ENCODE measurements at regions not wholly inside any gene's neighbourhood (a gene's known extent, or its start where the extent isn't known, plus 50 kb on each side); places are given as distances from the start of the nearest gene placed in this dataset.

DNA sequence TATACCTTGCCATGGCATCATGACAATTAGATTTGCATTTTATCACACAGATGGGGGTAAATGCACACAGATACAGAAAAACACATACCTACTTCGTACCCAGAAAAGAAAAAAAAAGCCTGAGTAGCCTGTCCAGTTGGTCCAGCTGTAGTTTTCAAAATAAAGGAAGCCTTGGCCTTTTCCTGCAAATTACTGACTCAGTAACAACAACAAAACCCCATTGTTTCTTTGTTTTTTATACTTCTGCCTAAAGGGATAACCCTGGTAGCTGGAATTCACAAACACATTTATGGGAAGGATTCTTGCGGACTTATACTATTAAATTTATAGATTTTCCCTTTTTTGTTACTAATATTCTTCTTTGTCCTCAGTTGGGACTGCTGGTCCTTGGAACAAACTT, 156.4 kb upstream of the PCDH10 start (continued):
- TF ChIP-seq, protein P1, sequence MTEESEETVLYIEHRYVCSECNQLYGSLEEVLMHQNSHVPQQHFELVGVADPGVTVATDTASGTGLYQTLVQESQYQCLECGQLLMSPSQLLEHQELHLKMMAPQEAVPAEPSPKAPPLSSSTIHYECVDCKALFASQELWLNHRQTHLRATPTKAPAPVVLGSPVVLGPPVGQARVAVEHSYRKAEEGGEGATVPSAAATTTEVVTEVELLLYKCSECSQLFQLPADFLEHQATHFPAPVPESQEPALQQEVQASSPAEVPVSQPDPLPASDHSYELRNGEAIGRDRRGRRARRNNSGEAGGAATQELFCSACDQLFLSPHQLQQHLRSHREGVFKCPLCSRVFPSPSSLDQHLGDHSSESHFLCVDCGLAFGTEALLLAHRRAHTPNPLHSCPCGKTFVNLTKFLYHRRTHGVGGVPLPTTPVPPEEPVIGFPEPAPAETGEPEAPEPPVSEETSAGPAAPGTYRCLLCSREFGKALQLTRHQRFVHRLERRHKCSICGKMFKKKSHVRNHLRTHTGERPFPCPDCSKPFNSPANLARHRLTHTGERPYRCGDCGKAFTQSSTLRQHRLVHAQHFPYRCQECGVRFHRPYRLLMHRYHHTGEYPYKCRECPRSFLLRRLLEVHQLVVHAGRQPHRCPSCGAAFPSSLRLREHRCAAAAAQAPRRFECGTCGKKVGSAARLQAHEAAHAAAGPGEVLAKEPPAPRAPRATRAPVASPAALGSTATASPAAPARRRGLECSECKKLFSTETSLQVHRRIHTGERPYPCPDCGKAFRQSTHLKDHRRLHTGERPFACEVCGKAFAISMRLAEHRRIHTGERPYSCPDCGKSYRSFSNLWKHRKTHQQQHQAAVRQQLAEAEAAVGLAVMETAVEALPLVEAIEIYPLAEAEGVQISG (CRISPR knock-in tag; IDR thresholded peaks at IDR 0.05), result no peak
- TF ChIP-seq, protein P2, sequence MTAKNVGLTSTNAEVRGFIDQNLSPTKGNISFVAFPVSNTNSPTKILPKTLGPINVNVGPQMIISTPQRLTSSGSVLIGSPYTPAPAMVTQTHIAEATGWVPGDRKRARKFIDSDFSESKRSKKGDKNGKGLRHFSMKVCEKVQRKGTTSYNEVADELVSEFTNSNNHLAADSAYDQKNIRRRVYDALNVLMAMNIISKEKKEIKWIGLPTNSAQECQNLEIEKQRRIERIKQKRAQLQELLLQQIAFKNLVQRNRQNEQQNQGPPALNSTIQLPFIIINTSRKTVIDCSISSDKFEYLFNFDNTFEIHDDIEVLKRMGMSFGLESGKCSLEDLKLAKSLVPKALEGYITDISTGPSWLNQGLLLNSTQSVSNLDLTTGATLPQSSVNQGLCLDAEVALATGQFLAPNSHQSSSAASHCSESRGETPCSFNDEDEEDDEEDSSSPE (CRISPR knock-in tag; IDR thresholded peaks at IDR 0.05), result no peak
- TF ChIP-seq PAX8 (CRISPR knock-in tag; IDR thresholded peaks at IDR 0.05; ENCODE audit: borderline replicate concordance), result no peak

DNA sequence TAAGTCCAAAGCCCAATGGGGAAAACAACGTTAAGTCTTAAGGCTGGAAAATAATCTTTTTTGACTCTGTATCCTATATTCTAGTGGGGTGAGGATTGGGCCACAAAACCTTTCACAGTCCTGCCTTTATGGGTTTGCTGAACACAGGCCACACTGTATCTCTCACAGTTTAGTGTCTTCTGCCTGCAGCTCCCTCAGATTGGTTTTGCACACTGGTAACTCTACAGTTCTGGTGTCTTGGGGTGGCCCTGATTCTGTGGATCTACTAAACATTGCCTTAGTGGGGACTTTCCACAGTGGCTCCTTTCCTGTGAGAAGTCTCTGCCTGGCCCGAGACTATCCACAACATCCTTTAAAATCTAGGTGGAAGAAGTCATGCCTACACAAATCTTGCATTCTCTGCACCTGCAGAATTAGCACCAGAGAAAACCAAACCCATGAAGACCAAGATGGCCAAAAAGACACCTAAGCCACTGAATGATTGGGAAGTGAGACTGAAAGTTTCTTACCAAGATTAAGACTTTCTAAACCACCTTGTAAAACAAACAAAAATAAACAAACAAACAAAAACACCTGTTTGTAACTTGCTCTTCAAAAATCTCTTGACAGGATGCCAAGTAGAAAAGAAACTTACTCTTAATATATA, 150.4 kb upstream of the PCDH10 start:
- no peak overlapping the region for H3K9ac ChIP-seq (ENCODE audit: insufficient read depth, low read depth, low read length)
- no peak for FAIRE-seq
- no peaks in the 10 kb centered on the region for H4K20me1 ChIP-seq (ENCODE audit: insufficient read depth, low read length)
- intact Hi-C loops (cut with micrococcal nuclease; ENCODE audit: unreplicated experiment) (no loop called here), in situ Hi-C loops (cut with HindIII; ENCODE audit: extremely low pct_ligation_motif_present, low pct_unique_long_range_greater_than_20kb) (no loop called here)
- ChIA-PET CTCF (ENCODE audit: low intra/inter-chr PET ratio, low total read pairs) (no interaction called here), POLR2A (no interaction called here)
- no TSS peak for BruUV-seq (replicated peaks)
- H3K4me1 ChIP-seq (ENCODE audit: insufficient read depth, low read length), result no peaks in the 10 kb centered on the region
- H3K4me3 ChIP-seq (replicated peaks in 1 of 3; ENCODE audit: insufficient read depth in 1 of 3, low read depth in 2 of 3, low read length in 3 of 3), result no peak overlapping the region
- H3K27ac ChIP-seq (ENCODE audit: extremely low read length, insufficient read depth, low read length), result no peak overlapping the region
- DNase-seq (ENCODE audit: low spot score), result no peak
- no peak for ATAC-seq
- WGBS (ENCODE audit: low lambda C conversion rate), result 2% methylated on average over 2 of the region's 2 CpGs
- no peak overlapping the region for H2AFZ ChIP-seq (ENCODE audit: low read length)
- H3K9me3 ChIP-seq (ENCODE audit: low read length), result no peaks in the 10 kb centered on the region
- H3K79me2 ChIP-seq (ENCODE audit: insufficient read depth, low read length), result no peaks in the 10 kb centered on the region
- H3K27me3 ChIP-seq (ENCODE audit: control insufficient read depth in 1 of 2, insufficient read depth in 2 of 2, low read length in 2 of 2), result no peaks in the 10 kb centered on the region
- H3K36me3 ChIP-seq (replicated peaks in 1 of 2; ENCODE audit: control insufficient read depth in 1 of 2, insufficient read depth in 2 of 2, low read length in 2 of 2), result no peaks in the 10 kb centered on the region
- H3K4me2 ChIP-seq (ENCODE audit: low read depth, low read length), result no peak overlapping the region
- TF ChIP-seq RXRB (CRISPR knock-in tag; IDR thresholded peaks at IDR 0.05; ENCODE audit: borderline replicate concordance), result no peak
- no peak for TF ChIP-seq HNF4A (CRISPR knock-in tag; IDR thresholded peaks at IDR 0.05)
- no peak for TF ChIP-seq THYN1 (CRISPR knock-in tag; IDR thresholded peaks at IDR 0.05; ENCODE audit: borderline replicate concordance, low read depth)
- TF ChIP-seq, protein P3, sequence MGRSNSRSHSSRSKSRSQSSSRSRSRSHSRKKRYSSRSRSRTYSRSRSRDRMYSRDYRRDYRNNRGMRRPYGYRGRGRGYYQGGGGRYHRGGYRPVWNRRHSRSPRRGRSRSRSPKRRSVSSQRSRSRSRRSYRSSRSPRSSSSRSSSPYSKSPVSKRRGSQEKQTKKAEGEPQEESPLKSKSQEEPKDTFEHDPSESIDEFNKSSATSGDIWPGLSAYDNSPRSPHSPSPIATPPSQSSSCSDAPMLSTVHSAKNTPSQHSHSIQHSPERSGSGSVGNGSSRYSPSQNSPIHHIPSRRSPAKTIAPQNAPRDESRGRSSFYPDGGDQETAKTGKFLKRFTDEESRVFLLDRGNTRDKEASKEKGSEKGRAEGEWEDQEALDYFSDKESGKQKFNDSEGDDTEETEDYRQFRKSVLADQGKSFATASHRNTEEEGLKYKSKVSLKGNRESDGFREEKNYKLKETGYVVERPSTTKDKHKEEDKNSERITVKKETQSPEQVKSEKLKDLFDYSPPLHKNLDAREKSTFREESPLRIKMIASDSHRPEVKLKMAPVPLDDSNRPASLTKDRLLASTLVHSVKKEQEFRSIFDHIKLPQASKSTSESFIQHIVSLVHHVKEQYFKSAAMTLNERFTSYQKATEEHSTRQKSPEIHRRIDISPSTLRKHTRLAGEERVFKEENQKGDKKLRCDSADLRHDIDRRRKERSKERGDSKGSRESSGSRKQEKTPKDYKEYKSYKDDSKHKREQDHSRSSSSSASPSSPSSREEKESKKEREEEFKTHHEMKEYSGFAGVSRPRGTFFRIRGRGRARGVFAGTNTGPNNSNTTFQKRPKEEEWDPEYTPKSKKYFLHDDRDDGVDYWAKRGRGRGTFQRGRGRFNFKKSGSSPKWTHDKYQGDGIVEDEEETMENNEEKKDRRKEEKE (IDR thresholded peaks at IDR 0.05), result no peak
- TF ChIP-seq MTA1 (CRISPR knock-in tag; IDR thresholded peaks at IDR 0.05; ENCODE audit: borderline replicate concordance), result no peak
- TF ChIP-seq SRSF9 (IDR thresholded peaks at IDR 0.05; ENCODE audit: borderline replicate concordance, insufficient read depth, low read depth, low read length, poor library complexity, severe bottlenecking), result no peak
- no peak for TF ChIP-seq AKAP8 (CRISPR knock-in tag; IDR thresholded peaks at IDR 0.05)
- no peak for TF ChIP-seq SNAI1 (CRISPR knock-in tag; IDR thresholded peaks at IDR 0.05; ENCODE audit: borderline replicate concordance)
- no peak for TF ChIP-seq ZBTB8A (CRISPR knock-in tag; IDR thresholded peaks at IDR 0.05; ENCODE audit: borderline replicate concordance, low read depth)
- no peak for TF ChIP-seq ZNF773 (CRISPR knock-in tag; IDR thresholded peaks at IDR 0.05; ENCODE audit: borderline replicate concordance)
- no peak for TF ChIP-seq ZNF180 (CRISPR knock-in tag; IDR thresholded peaks at IDR 0.05; ENCODE audit: borderline replicate concordance, low read depth)
- TF ChIP-seq HCFC1 (IDR thresholded peaks at IDR 0.05; ENCODE audit: low read depth, low read length), result no peak
- no peak for TF ChIP-seq MBNL3 (CRISPR knock-in tag; conservative IDR thresholded peaks at IDR 0.05)
- TF ChIP-seq PHB2 (IDR thresholded peaks at IDR 0.05; ENCODE audit: partially characterized antibody), result no peak

Data from HepG2 (cell line).